ENCODE measurements at regions not wholly inside any gene's neighbourhood (a gene's known extent, or its start where the extent isn't known, plus 50 kb on each side); places are given as distances from the start of the nearest gene placed in this dataset.

- no peak for FAIRE-seq
- intact Hi-C loops (cut with micrococcal nuclease; ENCODE audit: unreplicated experiment) (loop anchor here (5.0 kb wide), 1 partner anchor 53 kb away; no protein-coding TSS in a partner anchor), in situ Hi-C loops (cut with HindIII; ENCODE audit: extremely low pct_ligation_motif_present, low pct_unique_long_range_greater_than_20kb) (no loop called here)
- ChIA-PET CTCF (ENCODE audit: low intra/inter-chr PET ratio, low total read pairs) (no interaction called here), POLR2A (no interaction called here)
- no peak for ATAC-seq
- no peaks in the 10 kb centered on the region for H3K36me3 ChIP-seq (replicated peaks in 1 of 2; ENCODE audit: control insufficient read depth in 1 of 2, insufficient read depth in 2 of 2, low read length in 2 of 2)
- WGBS (ENCODE audit: low lambda C conversion rate) = 22% methylated on average over 3 of the region's 3 CpGs
- no peak overlapping the region for H3K9ac ChIP-seq (ENCODE audit: insufficient read depth, low read depth, low read length)
- no peak overlapping the region for H3K4me2 ChIP-seq (ENCODE audit: low read depth, low read length)
- H3K79me2 ChIP-seq (ENCODE audit: insufficient read depth, low read length) = no peaks in the 10 kb centered on the region
- no peaks in the 10 kb centered on the region for H3K9me3 ChIP-seq (ENCODE audit: low read length)
- H3K27ac ChIP-seq (ENCODE audit: extremely low read length, insufficient read depth, low read length) = no peak overlapping the region
- H4K20me1 ChIP-seq (ENCODE audit: insufficient read depth, low read length) = no peaks in the 10 kb centered on the region
- no TSS peak for BruUV-seq (replicated peaks)
- no peak overlapping the region for H3K4me3 ChIP-seq (replicated peaks in 1 of 3; ENCODE audit: insufficient read depth in 1 of 3, low read depth in 2 of 3, low read length in 3 of 3)
- H3K27me3 ChIP-seq (ENCODE audit: control insufficient read depth in 1 of 2, insufficient read depth in 2 of 2, low read length in 2 of 2) = no peaks in the 10 kb centered on the region
- DNase-seq (ENCODE audit: low spot score) = no peak
- no peak for TF ChIP-seq FOXO1 (CRISPR knock-in tag; IDR thresholded peaks at IDR 0.05)
- TF ChIP-seq FOXP1 (IDR thresholded peaks at IDR 0.05) = no peak
- TF ChIP-seq FOXP1 (CRISPR knock-in tag; IDR thresholded peaks at IDR 0.05) = no peak
- TF ChIP-seq SRF (IDR thresholded peaks at IDR 0.05; ENCODE audit: low read depth, low read length) = no peak
- no peak for TF ChIP-seq TCF7 (IDR thresholded peaks at IDR 0.05; ENCODE audit: low read depth)
- TF ChIP-seq, protein P1, sequence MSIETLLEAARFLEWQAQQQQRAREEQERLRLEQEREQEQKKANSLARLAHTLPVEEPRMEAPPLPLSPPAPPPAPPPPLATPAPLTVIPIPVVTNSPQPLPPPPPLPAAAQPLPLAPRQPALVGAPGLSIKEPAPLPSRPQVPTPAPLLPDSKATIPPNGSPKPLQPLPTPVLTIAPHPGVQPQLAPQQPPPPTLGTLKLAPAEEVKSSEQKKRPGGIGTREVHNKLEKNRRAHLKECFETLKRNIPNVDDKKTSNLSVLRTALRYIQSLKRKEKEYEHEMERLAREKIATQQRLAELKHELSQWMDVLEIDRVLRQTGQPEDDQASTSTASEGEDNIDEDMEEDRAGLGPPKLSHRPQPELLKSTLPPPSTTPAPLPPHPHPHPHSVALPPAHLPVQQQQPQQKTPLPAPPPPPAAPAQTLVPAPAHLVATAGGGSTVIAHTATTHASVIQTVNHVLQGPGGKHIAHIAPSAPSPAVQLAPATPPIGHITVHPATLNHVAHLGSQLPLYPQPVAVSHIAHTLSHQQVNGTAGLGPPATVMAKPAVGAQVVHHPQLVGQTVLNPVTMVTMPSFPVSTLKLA (IDR thresholded peaks at IDR 0.05) = no peak
- H2AFZ ChIP-seq (ENCODE audit: low read length) = no peak overlapping the region
- H3K4me1 ChIP-seq (ENCODE audit: insufficient read depth, low read length) = peaks cover 52% of the 10 kb centered on the region
Measured at GRCh38 chr13:31929031-31929770, 102.4 kb upstream of the FRY start.

DNA sequence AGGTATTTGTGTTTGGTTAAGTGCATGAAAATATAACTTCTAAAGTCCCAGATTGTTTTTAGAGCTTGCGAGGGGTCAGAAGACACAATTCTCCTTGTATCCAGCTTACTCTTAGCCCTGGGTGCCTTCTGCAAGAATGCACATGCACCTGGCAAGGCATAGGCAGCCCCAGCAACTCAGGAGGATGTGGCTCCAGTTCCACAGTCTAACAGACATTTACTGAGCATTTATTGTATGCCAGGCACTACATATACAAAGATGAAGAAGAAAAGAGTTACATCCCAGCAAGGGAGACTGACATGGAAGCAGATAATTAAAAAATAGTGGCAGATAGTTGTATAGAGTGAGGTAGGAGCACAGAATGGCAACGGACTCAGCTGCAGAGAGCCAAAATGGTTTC is 101.1 kb upstream of the FRY start:
- ChIA-PET POLR2A (no interaction called here), CTCF (ENCODE audit: low intra/inter-chr PET ratio, low total read pairs) (no interaction called here)
- H3K4me3 ChIP-seq (replicated peaks in 1 of 3; ENCODE audit: insufficient read depth in 1 of 3, low read depth in 2 of 3, low read length in 3 of 3) = no peak overlapping the region
- no peaks in the 10 kb centered on the region for H3K9me3 ChIP-seq (ENCODE audit: low read length)
- no peaks in the 10 kb centered on the region for H3K27me3 ChIP-seq (ENCODE audit: control insufficient read depth in 1 of 2, insufficient read depth in 2 of 2, low read length in 2 of 2)
- H3K4me2 ChIP-seq (ENCODE audit: low read depth, low read length) = peak overlapping the region; percentile 36
- H3K27ac ChIP-seq (ENCODE audit: extremely low read length, insufficient read depth, low read length) = no peak overlapping the region
- no peak overlapping the region for H2AFZ ChIP-seq (ENCODE audit: low read length)
- H3K79me2 ChIP-seq (ENCODE audit: insufficient read depth, low read length) = no peaks in the 10 kb centered on the region
- BruUV-seq (replicated peaks) = no TSS peak
- ATAC-seq = no peak
- DNase-seq (ENCODE audit: low spot score) = no peak
- no peak for FAIRE-seq
- in situ Hi-C loops (cut with HindIII; ENCODE audit: extremely low pct_ligation_motif_present, low pct_unique_long_range_greater_than_20kb) = no loop called here
- no peak overlapping the region for H3K9ac ChIP-seq (ENCODE audit: insufficient read depth, low read depth, low read length)
- H3K4me1 ChIP-seq (ENCODE audit: insufficient read depth, low read length) = peaks cover 52% of the 10 kb centered on the region
- intact Hi-C loops (cut with micrococcal nuclease; ENCODE audit: unreplicated experiment) = no loop called here
- H4K20me1 ChIP-seq (ENCODE audit: insufficient read depth, low read length) = no peaks in the 10 kb centered on the region
- WGBS (ENCODE audit: low lambda C conversion rate) = 44% methylated on average over 2 of the region's 2 CpGs
- H3K36me3 ChIP-seq (replicated peaks in 1 of 2; ENCODE audit: control insufficient read depth in 1 of 2, insufficient read depth in 2 of 2, low read length in 2 of 2) = no peaks in the 10 kb centered on the region
- no peak for TF ChIP-seq CREM (IDR thresholded peaks at IDR 0.05)
- no peak for TF ChIP-seq CREM (CRISPR knock-in tag; IDR thresholded peaks at IDR 0.05)
- TF ChIP-seq, protein P2, sequence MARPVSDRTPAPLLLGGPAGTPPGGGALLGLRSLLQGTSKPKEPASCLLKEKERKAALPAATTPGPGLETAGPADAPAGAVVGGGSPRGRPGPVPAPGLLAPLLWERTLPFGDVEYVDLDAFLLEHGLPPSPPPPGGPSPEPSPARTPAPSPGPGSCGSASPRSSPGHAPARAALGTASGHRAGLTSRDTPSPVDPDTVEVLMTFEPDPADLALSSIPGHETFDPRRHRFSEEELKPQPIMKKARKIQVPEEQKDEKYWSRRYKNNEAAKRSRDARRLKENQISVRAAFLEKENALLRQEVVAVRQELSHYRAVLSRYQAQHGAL (CRISPR knock-in tag; IDR thresholded peaks at IDR 0.05; ENCODE audit: not compliant biosample characterization) = no peak
- TF ChIP-seq ZNF770 (CRISPR knock-in tag; IDR thresholded peaks at IDR 0.05) = no peak
- TF ChIP-seq CENPBD1 (CRISPR knock-in tag; IDR thresholded peaks at IDR 0.05; ENCODE audit: borderline replicate concordance, low read depth) = no peak
- no peak for TF ChIP-seq SP140L (CRISPR knock-in tag; IDR thresholded peaks at IDR 0.05; ENCODE audit: borderline replicate concordance)
- TF ChIP-seq CBFB (CRISPR knock-in tag; IDR thresholded peaks at IDR 0.05) = no peak
- no peak for TF ChIP-seq ZNF24 (IDR thresholded peaks at IDR 0.05)
- no peak for TF ChIP-seq ZNF577 (CRISPR knock-in tag; IDR thresholded peaks at IDR 0.05; ENCODE audit: borderline replicate concordance, low read depth)
- no peak for TF ChIP-seq ZNF160 (CRISPR knock-in tag; IDR thresholded peaks at IDR 0.05)
